ENCODE measurements at regions not wholly inside any gene's neighbourhood (a gene's known extent, or its start where the extent isn't known, plus 50 kb on each side); places are given as distances from the start of the nearest gene placed in this dataset.

DNA sequence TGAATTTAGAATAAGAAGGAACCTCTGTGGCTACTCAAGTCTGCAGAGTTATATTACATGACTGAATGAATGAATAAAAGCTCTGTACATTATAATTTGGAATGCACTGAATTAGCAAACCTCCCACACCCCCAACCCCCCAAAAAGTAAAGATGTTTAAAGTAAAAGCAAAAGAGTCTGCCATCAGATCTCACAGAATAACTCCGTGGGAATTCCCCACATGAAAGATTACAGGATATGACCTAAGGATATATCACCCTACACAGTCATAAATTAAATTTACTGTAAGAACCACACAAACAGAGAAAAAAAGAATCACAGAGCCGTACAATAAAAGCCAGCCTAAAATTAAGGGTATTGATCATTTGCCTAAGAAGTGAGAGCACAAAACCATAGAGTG, 587.3 kb downstream of the PTPRC start:
- CTCF ChIA-PET: interaction anchor here (1.0 kb wide), 1 partner anchor 17 kb away, joined by 3 read pairs; no protein-coding TSS in a partner anchor
- POLR2A ChIA-PET: no interaction called here
- TF ChIP-seq CTCF (IDR thresholded peaks at IDR 0.05; ENCODE audit: insufficient read depth, low read length, missing control alignments): no peak

GRCh38 chr1:199242147-199242546, 603.3 kb downstream of the PTPRC start:
- CTCF ChIA-PET: interaction anchor here (1.2 to 2.7 kb wide), 5 partner anchors 8 to 486 kb away, joined by 3 to 18 read pairs (median 6); no protein-coding TSS in a partner anchor
- POLR2A ChIA-PET: no interaction called here
- no peak overlapping the region for H3K4me3 ChIP-seq (ENCODE audit: low read depth, low read length)
- no peak for DNase-seq (ENCODE audit: low read depth, low spot score)
- no peak for TF ChIP-seq CTCF (IDR thresholded peaks at IDR 0.05; ENCODE audit: insufficient read depth, low read length, missing control alignments)

More for the DNA sequence above, 587.3 kb downstream of the PTPRC start:
- no peak overlapping the region for H3K4me3 ChIP-seq (ENCODE audit: low read depth, low read length)
- no peak for DNase-seq (ENCODE audit: low read depth, low spot score)

DNA sequence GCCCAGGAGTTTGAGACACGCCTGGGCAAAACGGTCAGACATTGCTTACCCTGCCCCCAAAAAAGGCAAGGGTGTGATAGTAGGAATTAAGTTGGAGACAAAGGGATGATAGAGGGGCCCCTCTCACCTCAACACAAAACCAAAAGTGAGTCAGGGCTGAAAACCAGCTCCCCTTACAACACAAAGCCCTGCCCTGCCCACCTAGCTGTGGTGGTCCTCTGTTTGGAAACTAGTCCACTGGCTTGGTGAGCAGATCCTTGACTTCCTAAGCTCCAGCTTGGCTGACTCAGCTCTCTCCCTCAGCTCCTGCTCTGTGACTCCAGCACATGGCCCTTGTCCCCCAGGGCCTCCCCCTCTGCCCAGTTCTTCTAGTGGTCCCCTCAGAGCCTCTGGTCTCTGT, 603.8 kb downstream of the PTPRC start:
- no peak for DNase-seq (ENCODE audit: low read depth, low spot score)
- TF ChIP-seq CTCF (IDR thresholded peaks at IDR 0.05; ENCODE audit: insufficient read depth, low read length, missing control alignments): no peak
- POLR2A ChIA-PET: no interaction called here
- no peak overlapping the region for H3K4me3 ChIP-seq (ENCODE audit: low read depth, low read length)
- CTCF ChIA-PET: interaction anchor here (1.2 to 2.7 kb wide), 7 partner anchors 9 to 487 kb away, joined by 3 to 18 read pairs (median 6); no protein-coding TSS in a partner anchor

DNA sequence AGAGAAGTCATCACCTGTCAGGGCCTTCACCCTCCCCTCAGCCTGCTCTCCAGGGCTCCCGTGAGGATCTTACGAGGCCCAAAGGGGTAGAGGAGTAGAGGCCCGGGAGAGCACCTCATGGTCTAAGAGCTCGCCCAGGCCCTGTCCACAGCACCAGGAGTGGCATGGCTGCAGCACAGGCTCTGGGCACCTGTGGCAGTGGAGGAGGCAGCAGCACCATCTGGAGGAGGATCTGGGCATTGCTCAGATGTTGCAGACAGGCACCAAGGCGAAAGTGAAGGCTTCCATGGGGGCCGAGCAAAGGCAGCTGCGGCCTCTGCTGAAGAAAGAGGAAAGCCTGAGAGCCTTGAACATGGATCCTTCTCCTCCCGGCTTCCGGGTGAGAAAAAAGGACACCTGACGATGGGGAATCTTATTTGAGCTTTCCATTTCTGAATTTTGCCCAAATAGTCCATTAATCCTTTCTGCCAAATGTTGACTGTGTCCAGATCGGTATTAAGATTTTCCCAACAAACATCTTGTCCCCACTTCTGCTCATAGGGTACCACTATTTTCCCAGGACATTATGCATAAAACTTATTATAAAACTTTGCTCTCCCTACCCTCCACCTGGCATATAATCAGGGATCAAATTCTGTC, 604.7 kb downstream of the PTPRC start:
- no peak for DNase-seq (ENCODE audit: low read depth, low spot score)
- peak; percentile 73 for TF ChIP-seq CTCF (IDR thresholded peaks at IDR 0.05; ENCODE audit: insufficient read depth, low read length, missing control alignments)
- no peak overlapping the region for H3K4me3 ChIP-seq (ENCODE audit: low read depth, low read length)
- ChIA-PET CTCF (interaction anchor here (0.8 to 2.7 kb wide), 19 partner anchors 9 to 488 kb away, joined by 3 to 18 read pairs (median 4); no protein-coding TSS in a partner anchor), POLR2A (no interaction called here)

DNA sequence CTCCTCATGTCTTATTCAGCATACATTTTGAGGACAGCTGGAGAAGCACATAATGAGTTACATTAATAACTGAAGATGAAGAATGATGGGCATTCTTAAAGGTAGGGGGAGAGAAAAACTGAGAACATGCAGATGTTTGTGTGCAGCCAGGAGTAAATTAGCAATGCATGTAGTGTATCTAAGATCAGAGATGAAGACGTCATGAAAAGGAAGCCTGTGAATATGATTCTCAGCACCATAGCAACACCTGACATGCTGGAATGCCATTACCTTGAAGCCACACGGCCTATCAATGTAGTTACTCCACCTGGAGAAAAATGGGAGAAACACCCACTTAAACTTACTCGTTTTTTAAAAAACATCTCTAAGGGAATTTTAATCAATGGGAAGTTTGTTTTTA, 607.1 kb downstream of the PTPRC start:
- ChIA-PET CTCF (interaction anchor here (1.9 kb wide), 1 partner anchor 10 kb away, joined by 6 read pairs; no protein-coding TSS in a partner anchor), POLR2A (no interaction called here)
- H3K4me3 ChIP-seq (ENCODE audit: low read depth, low read length): no peak overlapping the region
- no peak for DNase-seq (ENCODE audit: low read depth, low spot score)
- TF ChIP-seq CTCF (IDR thresholded peaks at IDR 0.05; ENCODE audit: insufficient read depth, low read length, missing control alignments): no peak

DNA sequence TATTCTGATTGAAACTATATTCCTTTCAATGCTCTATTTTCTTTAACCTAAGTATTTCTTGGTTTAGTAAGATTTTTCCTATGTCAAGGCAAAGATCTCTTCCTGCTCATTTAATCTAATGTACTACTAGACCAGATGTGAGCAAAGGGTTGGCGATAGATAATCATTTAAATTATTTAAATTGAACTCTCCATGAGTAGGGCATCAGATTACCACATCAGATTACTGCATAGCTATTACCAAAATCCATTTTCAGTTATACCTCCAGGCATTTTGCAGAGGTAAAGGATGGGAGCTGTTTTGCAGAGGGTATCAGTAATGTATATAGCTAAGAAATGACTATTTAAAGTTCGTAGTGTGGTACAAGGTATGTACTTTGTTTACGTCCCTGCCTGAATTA, 607.9 kb downstream of the PTPRC start:
- TF ChIP-seq CTCF (IDR thresholded peaks at IDR 0.05; ENCODE audit: insufficient read depth, low read length, missing control alignments): no peak
- H3K4me3 ChIP-seq (ENCODE audit: low read depth, low read length): no peak overlapping the region
- CTCF ChIA-PET: interaction anchor here (1.5 to 1.9 kb wide), 2 partner anchors 9 to 123 kb away, joined by 3 to 6 read pairs; no protein-coding TSS in a partner anchor
- DNase-seq (ENCODE audit: low read depth, low spot score): no peak
- POLR2A ChIA-PET: no interaction called here

Data from AG04449 (cell line).